Fibroblast of lung (primary cell): ENCODE measurements at regions not wholly inside any gene's neighbourhood (a gene's known extent, or its start where the extent isn't known, plus 50 kb on each side); places are given as distances from the start of the nearest gene placed in this dataset.

Source experiments
- DNase-seq, 2 donors: peaks; one replicate each; pipeline versions ENCODE4 v3.0.0 to v3.0.0-alpha.2; 2010; ENCODE audit warnings: low read depth in 2 of 2
- H2AFZ ChIP-seq: 2 replicates; pipeline ENCODE4 v1.5.1; 2012; ENCODE audit warnings: low read length, control low read depth, inconsistent platforms
- H3K27ac ChIP-seq: 2 replicates; pipeline ENCODE4 v1.5.1; 2011; ENCODE audit warnings: low read length, control low read depth; ENCODE audit not compliant: insufficient read depth
- H3K27me3 ChIP-seq: 2 replicates; pipeline ENCODE4 v1.5.1; 2011; ENCODE audit warnings: mild to moderate bottlenecking, low read length; ENCODE audit not compliant: control insufficient read depth, insufficient read depth
- H3K36me3 ChIP-seq: 2 replicates; pipeline ENCODE4 v1.5.1; 2011; ENCODE audit warnings: low read length; ENCODE audit not compliant: control insufficient read depth, insufficient read depth
- H3K4me1 ChIP-seq: 2 replicates; pipeline ENCODE4 v1.5.1; 2011; ENCODE audit warnings: low read length; ENCODE audit not compliant: control insufficient read depth, insufficient read depth; ENCODE audit errors: extremely low read depth
- H3K4me2 ChIP-seq: 2 replicates; pipeline ENCODE4 v1.5.1; 2011; ENCODE audit warnings: low read length, control low read depth; ENCODE audit not compliant: insufficient read depth; ENCODE audit errors: extremely low read depth
- H3K4me3 ChIP-seq, 4 experiments: fragments of 200-600 bp in 1 of 4; sonication (generic) in 1 of 4; replicated peaks in 1 of 4; 2 replicates each; pipeline ENCODE4 v1.5.1; 2011 to 2016; ENCODE audit warnings: low read length in 4 of 4, low read depth in 3 of 4, mild to moderate bottlenecking in 3 of 4, control low read depth in 2 of 4, inconsistent platforms in 1 of 4, mixed read lengths in 1 of 4; ENCODE audit not compliant: insufficient read depth in 1 of 4; ENCODE audit errors: control extremely low read depth in 1 of 4
- H3K79me2 ChIP-seq: 2 replicates; pipeline ENCODE4 v1.5.1; 2012; ENCODE audit warnings: mild to moderate bottlenecking, low read length, inconsistent platforms; ENCODE audit not compliant: control insufficient read depth, insufficient read depth
- H3K9ac ChIP-seq: 2 replicates; pipeline ENCODE4 v1.5.1; 2011; ENCODE audit warnings: mild to moderate bottlenecking, low read length, control low read depth; ENCODE audit not compliant: insufficient read depth
- H3K9me3 ChIP-seq: 2 replicates; pipeline ENCODE4 v1.5.1; 2012; ENCODE audit warnings: low read depth, low read length; ENCODE audit not compliant: control insufficient read depth, insufficient read depth
- H4K20me1 ChIP-seq: 2 replicates; pipeline ENCODE4 v1.5.1; 2011; ENCODE audit warnings: low read length; ENCODE audit not compliant: control insufficient read depth, insufficient read depth; ENCODE audit errors: extremely low read depth
- EZH2 ChIP-seq: IDR thresholded peaks from 2 replicates; pipeline ENCODE4 v1.5.1; 2012; ENCODE audit warnings: low read length, control low read depth, mild to moderate bottlenecking; ENCODE audit errors: missing control alignments
- TF ChIP-seq, protein P1 (sequence below), 2 donors: IDR thresholded peaks in 1 of 2; conservative IDR thresholded peaks in 1 of 2; 1 replicate in 1 of 2; 2 replicates in 1 of 2; pipeline ENCODE4 v1.5.1; 2011 to 2012; ENCODE audit warnings: low read length in 2 of 2, control low read depth in 1 of 2, inconsistent platforms in 1 of 2, low read depth in 1 of 2, mild to moderate bottlenecking in 1 of 2

DNA sequence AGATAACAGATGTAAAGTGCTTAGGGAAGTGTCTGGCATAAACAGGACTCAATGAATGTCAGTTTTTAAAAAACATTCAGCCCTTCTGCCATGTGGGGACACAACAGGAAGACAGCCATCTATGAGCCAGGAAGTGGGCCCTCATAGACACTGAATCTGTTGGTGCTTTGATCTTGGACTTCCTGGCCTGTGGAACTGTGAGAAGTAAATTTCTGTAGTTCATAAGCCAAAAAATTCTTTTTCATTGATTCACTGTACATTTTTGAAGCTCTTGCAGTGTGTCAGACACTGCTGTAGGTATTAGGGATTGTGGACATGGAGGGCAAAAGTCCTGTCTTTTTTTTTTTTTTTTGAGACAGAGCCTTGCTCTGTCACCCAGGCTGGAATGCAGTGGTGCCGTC, 188.6 kb downstream of the HIPK3 start:
- H3K36me3 ChIP-seq: no peaks in the 10 kb centered on the region
- no peak overlapping the region for H3K9ac ChIP-seq
- H3K4me2 ChIP-seq: no peak overlapping the region
- TF ChIP-seq, protein P1, sequence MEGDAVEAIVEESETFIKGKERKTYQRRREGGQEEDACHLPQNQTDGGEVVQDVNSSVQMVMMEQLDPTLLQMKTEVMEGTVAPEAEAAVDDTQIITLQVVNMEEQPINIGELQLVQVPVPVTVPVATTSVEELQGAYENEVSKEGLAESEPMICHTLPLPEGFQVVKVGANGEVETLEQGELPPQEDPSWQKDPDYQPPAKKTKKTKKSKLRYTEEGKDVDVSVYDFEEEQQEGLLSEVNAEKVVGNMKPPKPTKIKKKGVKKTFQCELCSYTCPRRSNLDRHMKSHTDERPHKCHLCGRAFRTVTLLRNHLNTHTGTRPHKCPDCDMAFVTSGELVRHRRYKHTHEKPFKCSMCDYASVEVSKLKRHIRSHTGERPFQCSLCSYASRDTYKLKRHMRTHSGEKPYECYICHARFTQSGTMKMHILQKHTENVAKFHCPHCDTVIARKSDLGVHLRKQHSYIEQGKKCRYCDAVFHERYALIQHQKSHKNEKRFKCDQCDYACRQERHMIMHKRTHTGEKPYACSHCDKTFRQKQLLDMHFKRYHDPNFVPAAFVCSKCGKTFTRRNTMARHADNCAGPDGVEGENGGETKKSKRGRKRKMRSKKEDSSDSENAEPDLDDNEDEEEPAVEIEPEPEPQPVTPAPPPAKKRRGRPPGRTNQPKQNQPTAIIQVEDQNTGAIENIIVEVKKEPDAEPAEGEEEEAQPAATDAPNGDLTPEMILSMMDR (conservative IDR thresholded peaks at IDR 0.05 in 1 of 2, IDR thresholded peaks at IDR 0.05 in 1 of 2; ENCODE audit: low read depth in 1 of 2, low read length in 2 of 2): no peak
- no peak for TF ChIP-seq EZH2
- no peak overlapping the region for H3K27ac ChIP-seq
- DNase-seq: peak in 1 of 2 donors; percentile 83
- no peaks in the 10 kb centered on the region for H4K20me1 ChIP-seq
- no peaks in the 10 kb centered on the region for H3K9me3 ChIP-seq
- no peaks in the 10 kb centered on the region for H3K27me3 ChIP-seq
- H3K79me2 ChIP-seq: no peaks in the 10 kb centered on the region
- peaks cover 2% of the 10 kb centered on the region for H3K4me1 ChIP-seq
- no peak overlapping the region for H2AFZ ChIP-seq
- no peak overlapping the region for H3K4me3 ChIP-seq

DNA sequence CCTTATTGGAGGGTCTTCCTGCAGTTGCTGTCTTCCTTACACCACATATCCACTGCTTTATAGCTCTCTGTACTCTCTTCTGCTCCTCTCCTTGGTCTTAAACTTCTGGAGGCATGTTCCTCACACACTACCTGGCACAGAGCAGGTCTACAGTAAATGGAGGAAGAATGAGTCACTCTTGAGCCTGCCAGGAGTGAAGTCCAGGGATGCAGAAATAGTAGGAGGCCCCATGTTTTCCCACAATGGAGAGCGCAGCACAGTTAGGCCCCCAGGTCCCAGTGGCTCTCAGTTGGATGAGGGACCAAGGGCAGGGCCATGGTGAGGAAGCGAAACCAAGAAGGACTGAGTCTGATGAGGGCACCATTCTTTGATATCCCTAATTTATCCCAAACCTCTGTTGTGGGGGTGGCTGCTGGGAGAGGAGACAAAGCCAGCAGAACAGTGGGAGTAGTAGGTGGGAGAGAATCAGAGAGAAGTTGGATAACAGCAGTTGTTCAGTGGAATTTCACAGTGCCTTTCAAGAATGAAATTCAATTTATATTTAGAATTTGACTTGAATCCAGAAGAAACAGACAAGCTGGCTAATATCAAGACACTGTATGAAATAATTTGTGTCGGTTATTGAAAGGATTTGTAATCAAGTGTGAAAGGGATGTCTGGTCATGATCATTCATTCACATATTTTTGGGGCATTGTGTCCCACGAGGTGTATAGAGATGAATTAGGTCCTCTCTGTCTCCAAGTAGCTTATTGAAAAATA, 187.8 kb downstream of the HIPK3 start:
- H3K79me2 ChIP-seq: no peaks in the 10 kb centered on the region

DNA sequence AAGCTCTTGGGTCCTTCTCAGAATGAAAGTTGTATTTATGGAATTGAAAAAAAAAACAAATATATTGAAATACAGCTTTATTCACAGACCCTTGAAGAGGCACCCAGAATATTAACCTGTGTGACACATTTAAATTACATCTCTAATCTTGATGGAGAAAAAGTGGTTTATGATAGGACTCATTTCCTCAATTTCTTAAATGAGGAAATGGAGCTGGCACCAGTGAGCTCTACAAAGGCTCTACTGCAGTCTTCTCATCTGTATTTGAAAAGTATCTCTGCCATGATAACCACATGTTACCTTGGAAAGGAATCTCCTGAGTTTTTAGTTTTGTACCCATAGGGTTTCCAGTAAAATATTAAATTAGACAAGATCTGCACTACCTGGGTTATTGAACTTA, 186.5 kb downstream of the HIPK3 start:
- TF ChIP-seq, protein P1 (conservative IDR thresholded peaks at IDR 0.05 in 1 of 2, IDR thresholded peaks at IDR 0.05 in 1 of 2; ENCODE audit: low read depth in 1 of 2, low read length in 2 of 2): no peak
- no peak for TF ChIP-seq EZH2
- Histone ChIP-seq H3K36me3 (no peaks in the 10 kb centered on the region), H3K4me1 (peaks cover 2% of the 10 kb centered on the region), H3K27ac (no peak overlapping the region), H3K4me2 (no peak overlapping the region), H3K9me3 (no peaks in the 10 kb centered on the region), H2AFZ (no peak overlapping the region), H3K27me3 (no peaks in the 10 kb centered on the region), H3K9ac (no peak overlapping the region), H4K20me1 (no peaks in the 10 kb centered on the region), H3K4me3 (no peak overlapping the region), H3K79me2 (no peaks in the 10 kb centered on the region)
- DNase-seq: no peak

More for the DNA sequence above, 187.8 kb downstream of the HIPK3 start:
- H2AFZ ChIP-seq: no peak overlapping the region
- H3K9me3 ChIP-seq: no peaks in the 10 kb centered on the region
- H3K27me3 ChIP-seq: no peaks in the 10 kb centered on the region
- peak in 1 of 2 donors; percentile 54 for DNase-seq
- H3K9ac ChIP-seq: no peak overlapping the region
- TF ChIP-seq, protein P1 (conservative IDR thresholded peaks at IDR 0.05 in 1 of 2, IDR thresholded peaks at IDR 0.05 in 1 of 2; ENCODE audit: low read depth in 1 of 2, low read length in 2 of 2): no peak
- no peak for TF ChIP-seq EZH2
- H3K4me2 ChIP-seq: no peak overlapping the region
- H3K4me1 ChIP-seq: peaks cover 2% of the 10 kb centered on the region
- H3K27ac ChIP-seq: no peak overlapping the region
- H4K20me1 ChIP-seq: no peaks in the 10 kb centered on the region
- H3K4me3 ChIP-seq: no peak overlapping the region
- H3K36me3 ChIP-seq: no peaks in the 10 kb centered on the region
